ENCODE measurements at regions not wholly inside any gene's neighbourhood (a gene's known extent, or its start where the extent isn't known, plus 50 kb on each side); places are given as distances from the start of the nearest gene placed in this dataset.

GRCh38 chr11:8826139-8826786 is 84.7 kb upstream of the AKIP1 start (continued):
- TF ChIP-seq, protein P1, sequence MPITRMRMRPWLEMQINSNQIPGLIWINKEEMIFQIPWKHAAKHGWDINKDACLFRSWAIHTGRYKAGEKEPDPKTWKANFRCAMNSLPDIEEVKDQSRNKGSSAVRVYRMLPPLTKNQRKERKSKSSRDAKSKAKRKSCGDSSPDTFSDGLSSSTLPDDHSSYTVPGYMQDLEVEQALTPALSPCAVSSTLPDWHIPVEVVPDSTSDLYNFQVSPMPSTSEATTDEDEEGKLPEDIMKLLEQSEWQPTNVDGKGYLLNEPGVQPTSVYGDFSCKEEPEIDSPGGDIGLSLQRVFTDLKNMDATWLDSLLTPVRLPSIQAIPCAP (CRISPR knock-in tag; IDR thresholded peaks at IDR 0.05; ENCODE audit: borderline replicate concordance): no peak
- TF ChIP-seq NCOR1 (IDR thresholded peaks at IDR 0.05): peak; percentile 35; the same call in 1 of the 2 replicates
- TF ChIP-seq PHTF2 (CRISPR knock-in tag; IDR thresholded peaks at IDR 0.05): no peak
- TF ChIP-seq TCF3 (CRISPR knock-in tag; IDR thresholded peaks at IDR 0.05): peak; percentile 53
- TF ChIP-seq ZNF140 (CRISPR knock-in tag; IDR thresholded peaks at IDR 0.05): no peak
- TF ChIP-seq FOS (IDR thresholded peaks at IDR 0.05; ENCODE audit: extremely low read depth, insufficient read length): peak; percentile 20
- peak; percentile 14; the same call in 1 of the 2 replicates for TF ChIP-seq LEF1 (IDR thresholded peaks at IDR 0.05)
- TF ChIP-seq ZNF584 (CRISPR knock-in tag; IDR thresholded peaks at IDR 0.05; ENCODE audit: low read depth): no peak
- TF ChIP-seq, protein P2, sequence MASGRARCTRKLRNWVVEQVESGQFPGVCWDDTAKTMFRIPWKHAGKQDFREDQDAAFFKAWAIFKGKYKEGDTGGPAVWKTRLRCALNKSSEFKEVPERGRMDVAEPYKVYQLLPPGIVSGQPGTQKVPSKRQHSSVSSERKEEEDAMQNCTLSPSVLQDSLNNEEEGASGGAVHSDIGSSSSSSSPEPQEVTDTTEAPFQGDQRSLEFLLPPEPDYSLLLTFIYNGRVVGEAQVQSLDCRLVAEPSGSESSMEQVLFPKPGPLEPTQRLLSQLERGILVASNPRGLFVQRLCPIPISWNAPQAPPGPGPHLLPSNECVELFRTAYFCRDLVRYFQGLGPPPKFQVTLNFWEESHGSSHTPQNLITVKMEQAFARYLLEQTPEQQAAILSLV (tag; IDR thresholded peaks at IDR 0.05): no peak
- peak; percentile 38; the same call in 1 of the 2 replicates for TF ChIP-seq SOX6 (IDR thresholded peaks at IDR 0.05)
- TF ChIP-seq ZNF77 (CRISPR knock-in tag; IDR thresholded peaks at IDR 0.05): no peak
- peak in 1 of 3 experiments; percentile 56; a peak in 1 of 6 replicates for TF ChIP-seq ZBTB11 (CRISPR knock-in tag; IDR thresholded peaks at IDR 0.05)
- TF ChIP-seq ELK3 (CRISPR knock-in tag; IDR thresholded peaks at IDR 0.05): no peak
- TF ChIP-seq ATF7 (IDR thresholded peaks at IDR 0.05): peak; percentile 55; the same call in 1 of the 2 replicates
- no peak for TF ChIP-seq E2F5 (CRISPR knock-in tag; IDR thresholded peaks at IDR 0.05)
- no peak for TF ChIP-seq NR1H2 (CRISPR knock-in tag; IDR thresholded peaks at IDR 0.05)
- TF ChIP-seq FOXK1 (CRISPR knock-in tag; IDR thresholded peaks at IDR 0.05; ENCODE audit: borderline replicate concordance): no peak
- TF ChIP-seq ZNF436 (CRISPR knock-in tag; IDR thresholded peaks at IDR 0.05): no peak
- TF ChIP-seq ZNF696 (CRISPR knock-in tag; conservative IDR thresholded peaks at IDR 0.05): no peak
- 0 out of 2 replicates have a peak, but pooled peaks have one; percentile 13 for TF ChIP-seq TFAP4 (CRISPR knock-in tag; IDR thresholded peaks at IDR 0.05; ENCODE audit: borderline replicate concordance)
- no peak for TF ChIP-seq CSDE1 (IDR thresholded peaks at IDR 0.05)

Measured in K562 (cell line).